A549 (cell line): ENCODE measurements at regions not wholly inside any gene's neighbourhood (a gene's known extent, or its start where the extent isn't known, plus 50 kb on each side); places are given as distances from the start of the nearest gene placed in this dataset.

Experiments used
- ATAC-seq, 2 experiments: fragments of 200-7000 bp in 1 of 2; fragments of >200 bp in 1 of 2; cut with Nextera tagmentation in 1 of 2; cut with Tn5 transposase in 1 of 2; 3 replicates each; pipeline versions ENCODE4 v1.8.0 to v1.9.1; 2018 to 2020; ENCODE audit warnings: mild to moderate bottlenecking in 1 of 2, moderate library complexity in 1 of 2
- CTCF ChIA-PET: fragments of 300-600 bp; sonication (Branson Sonifier 250); formaldehyde crosslinking; extraction: SDS; loops from one replicate; lab custom pipeline; 2021; ENCODE audit warnings: antibody characterized with exemption, inconsistent platforms; lab: Yijun Ruan, JAX
- POLR2A ChIA-PET: fragments of 350-600 bp; formaldehyde crosslinking; extraction: SDS; loops from one replicate; lab custom pipeline; 2021; ENCODE audit warnings: antibody characterized with exemption, inconsistent platforms; lab: Yijun Ruan, JAX
- DNase-seq, 2 experiments: peaks; one replicate each; pipeline versions ENCODE4 v3.0.0 to v3.0.0-alpha.2; 2011 to 2016; ENCODE audit warnings: low read depth in 1 of 2, low spot score in 1 of 2
- FAIRE-seq: peaks from 2 replicates; lab custom pipeline; 2011; peaks lifted over from hg19 to GRCh38; lab: Jason Lieb, UNC
- H3K27ac ChIP-seq, 2 experiments: fragments of >200 bp; sonication (Bioruptor Twin); formaldehyde crosslinking; 3 replicates each; pipeline ENCODE4 v1.5.1; 2016 to 2017
- H3K4me1 ChIP-seq: fragments of >200 bp; sonication (Bioruptor Twin); formaldehyde crosslinking; 3 replicates; pipeline ENCODE4 v1.6.1; 2016
- H3K4me2 ChIP-seq: fragments of >200 bp; sonication (Bioruptor Twin); formaldehyde crosslinking; 3 replicates; pipeline ENCODE4 v1.6.1; 2016
- H3K4me3 ChIP-seq: fragments of >200 bp; sonication (Bioruptor Twin); formaldehyde crosslinking; 3 replicates; pipeline ENCODE4 v1.5.1; 2016
- H3K9me3 ChIP-seq: fragments of >200 bp; sonication (Bioruptor Twin); formaldehyde crosslinking; 3 replicates; pipeline ENCODE4 v1.6.1; 2016
- CEBPB ChIP-seq, 2 experiments: fragments of >200 bp in 1 of 2; sonication (Bioruptor Twin) in 1 of 2; formaldehyde crosslinking in 1 of 2; IDR thresholded peaks; 2 replicates each; pipeline ENCODE4 v1.6.1; 2012 to 2016
- EHF ChIP-seq: fragments of 250-450 bp; sonication (Bioruptor Pico); IDR thresholded peaks from 2 replicates; pipeline ENCODE4 v1.5.0; 2020; ENCODE audit warnings: mild to moderate bottlenecking
- EHMT2 ChIP-seq: fragments of 200-600 bp; sonication (generic); IDR thresholded peaks from 2 replicates; pipeline ENCODE4 v1.6.1; 2016; ENCODE audit warnings: antibody characterized with exemption, low read depth, mild to moderate bottlenecking, moderate library complexity
- EP300 ChIP-seq, 2 experiments: fragments of >200 bp; sonication (Bioruptor Twin); formaldehyde crosslinking; IDR thresholded peaks; 2 replicates in 1 of 2; 3 replicates in 1 of 2; pipeline ENCODE4 v1.6.1; 2016 to 2017
- ESRRA ChIP-seq: fragments of 150-350 bp; IDR thresholded peaks from 2 replicates; pipeline ENCODE4 v1.6.1; 2014; ENCODE audit warnings: mild to moderate bottlenecking, low read length, borderline replicate concordance
- FOSB ChIP-seq: fragments of 250-450 bp; sonication (Bioruptor Pico); IDR thresholded peaks from 2 replicates; pipeline ENCODE4 v1.5.0; 2020; ENCODE audit warnings: mild to moderate bottlenecking, moderate library complexity
- HDAC2 ChIP-seq: fragments of 200-600 bp; sonication (generic); IDR thresholded peaks from 2 replicates; pipeline ENCODE4 v1.6.1; 2016
- HOXA7 ChIP-seq: fragments of 250-450 bp; sonication (Bioruptor Pico); IDR thresholded peaks from 2 replicates; pipeline ENCODE4 v1.5.0; 2020; ENCODE audit warnings: mild to moderate bottlenecking, moderate library complexity
- KDM1A ChIP-seq: fragments of 200-600 bp; sonication (generic); IDR thresholded peaks from 2 replicates; pipeline ENCODE4 v1.6.1; 2016; ENCODE audit warnings: low read depth, mild to moderate bottlenecking
- NR3C1 ChIP-seq: fragments of >200 bp; sonication (Bioruptor Twin); formaldehyde crosslinking; IDR thresholded peaks from 3 replicates; pipeline ENCODE4 v1.6.1; 2017
- PHF8 ChIP-seq: fragments of 200-600 bp; sonication (generic); IDR thresholded peaks from 2 replicates; pipeline ENCODE4 v1.6.1; 2016; ENCODE audit warnings: low read depth, mild to moderate bottlenecking, antibody characterized with exemption, moderate library complexity, borderline replicate concordance
- SMC3 ChIP-seq: fragments of >200 bp; sonication (Bioruptor Twin); formaldehyde crosslinking; IDR thresholded peaks from 3 replicates; pipeline ENCODE4 v1.6.1; 2018; ENCODE audit warnings: inconsistent platforms
- TP53 ChIP-seq: fragments of 250-450 bp; sonication (Bioruptor Pico); IDR thresholded peaks from 2 replicates; pipeline ENCODE4 v1.5.0; 2021; ENCODE audit warnings: mild to moderate bottlenecking, moderate library complexity
- ZFP36 ChIP-seq: fragments of 450-650 bp; IDR thresholded peaks from 2 replicates; pipeline ENCODE4 v1.6.1; 2014; ENCODE audit warnings: borderline replicate concordance; ENCODE audit not compliant: partially characterized antibody
- ZNF302 ChIP-seq: fragments of 250-450 bp; sonication (Bioruptor Pico); IDR thresholded peaks from 2 replicates; pipeline ENCODE4 v1.9.0; 2021; ENCODE audit warnings: inconsistent platforms, mild to moderate bottlenecking, moderate library complexity
- WGBS: methylation state at CpG from one replicate; pipeline ENCODE4 v1.1.6; 2017; ENCODE audit errors: missing lambda C conversion rate; 5-methylcytosine and 5-hydroxymethylcytosine counted together
- TF ChIP-seq, protein P1 (sequence below): fragments of 200-600 bp; sonication (generic); IDR thresholded peaks from 2 replicates; pipeline ENCODE4 v1.6.1; 2016; ENCODE audit warnings: antibody characterized with exemption, mild to moderate bottlenecking, moderate library complexity
- TF ChIP-seq, protein P2 (sequence below): IDR thresholded peaks from 2 replicates; pipeline ENCODE4 v1.6.1; 2012; ENCODE audit warnings: low read depth, borderline replicate concordance
- TF ChIP-seq, protein P3 (sequence below): fragments of 250-450 bp; sonication (Bioruptor Pico); IDR thresholded peaks from 2 replicates; pipeline ENCODE4 v1.5.0; 2021; ENCODE audit warnings: mild to moderate bottlenecking, moderate library complexity, borderline replicate concordance

- ChIA-PET CTCF (interaction anchor here (0.6 to 30.2 kb wide), 5 partner anchors 11 to 71 kb away, joined by 3 to 691 read pairs (median 3); partner anchors contain the start of gene FOXI1), POLR2A (no interaction called here)
- H3K9me3 ChIP-seq, result no peaks in the 10 kb centered on the region
- TF ChIP-seq FOSB (no peak), HOXA7 (CRISPR knock-in tag) (no peak), ZFP36 (no peak), CEBPB (IDR thresholded peaks at IDR 0.05) (no peak), TP53 (CRISPR knock-in tag) (no peak), SMC3 (no peak), PHF8 (no peak), EP300 (IDR thresholded peaks at IDR 0.05) (no peak), HDAC2 (no peak), NR3C1 (no peak), KDM1A (no peak)
- TF ChIP-seq, protein P1, sequence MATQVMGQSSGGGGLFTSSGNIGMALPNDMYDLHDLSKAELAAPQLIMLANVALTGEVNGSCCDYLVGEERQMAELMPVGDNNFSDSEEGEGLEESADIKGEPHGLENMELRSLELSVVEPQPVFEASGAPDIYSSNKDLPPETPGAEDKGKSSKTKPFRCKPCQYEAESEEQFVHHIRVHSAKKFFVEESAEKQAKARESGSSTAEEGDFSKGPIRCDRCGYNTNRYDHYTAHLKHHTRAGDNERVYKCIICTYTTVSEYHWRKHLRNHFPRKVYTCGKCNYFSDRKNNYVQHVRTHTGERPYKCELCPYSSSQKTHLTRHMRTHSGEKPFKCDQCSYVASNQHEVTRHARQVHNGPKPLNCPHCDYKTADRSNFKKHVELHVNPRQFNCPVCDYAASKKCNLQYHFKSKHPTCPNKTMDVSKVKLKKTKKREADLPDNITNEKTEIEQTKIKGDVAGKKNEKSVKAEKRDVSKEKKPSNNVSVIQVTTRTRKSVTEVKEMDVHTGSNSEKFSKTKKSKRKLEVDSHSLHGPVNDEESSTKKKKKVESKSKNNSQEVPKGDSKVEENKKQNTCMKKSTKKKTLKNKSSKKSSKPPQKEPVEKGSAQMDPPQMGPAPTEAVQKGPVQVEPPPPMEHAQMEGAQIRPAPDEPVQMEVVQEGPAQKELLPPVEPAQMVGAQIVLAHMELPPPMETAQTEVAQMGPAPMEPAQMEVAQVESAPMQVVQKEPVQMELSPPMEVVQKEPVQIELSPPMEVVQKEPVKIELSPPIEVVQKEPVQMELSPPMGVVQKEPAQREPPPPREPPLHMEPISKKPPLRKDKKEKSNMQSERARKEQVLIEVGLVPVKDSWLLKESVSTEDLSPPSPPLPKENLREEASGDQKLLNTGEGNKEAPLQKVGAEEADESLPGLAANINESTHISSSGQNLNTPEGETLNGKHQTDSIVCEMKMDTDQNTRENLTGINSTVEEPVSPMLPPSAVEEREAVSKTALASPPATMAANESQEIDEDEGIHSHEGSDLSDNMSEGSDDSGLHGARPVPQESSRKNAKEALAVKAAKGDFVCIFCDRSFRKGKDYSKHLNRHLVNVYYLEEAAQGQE, result no peak
- TF ChIP-seq, protein P2, sequence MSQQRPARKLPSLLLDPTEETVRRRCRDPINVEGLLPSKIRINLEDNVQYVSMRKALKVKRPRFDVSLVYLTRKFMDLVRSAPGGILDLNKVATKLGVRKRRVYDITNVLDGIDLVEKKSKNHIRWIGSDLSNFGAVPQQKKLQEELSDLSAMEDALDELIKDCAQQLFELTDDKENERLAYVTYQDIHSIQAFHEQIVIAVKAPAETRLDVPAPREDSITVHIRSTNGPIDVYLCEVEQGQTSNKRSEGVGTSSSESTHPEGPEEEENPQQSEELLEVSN, result no peak
- H3K4me1 ChIP-seq, result peaks cover under 1% of the 10 kb centered on the region; the same call in 1 of the 3 replicates
- FAIRE-seq (no peak), DNase-seq (no peak), ATAC-seq (no peak)
- no peak overlapping the region for H3K27ac ChIP-seq
- no peak overlapping the region for H3K4me3 ChIP-seq
- 84% methylated on average over 8 of the region's 8 CpGs for WGBS
- H3K4me2 ChIP-seq, result no peak overlapping the region
Measured at GRCh38 chr5:170178814-170179213, 54.0 kb upstream of the C5orf58 start.

GRCh38 chr5:170179626-170180025 lies 53.2 kb upstream of the C5orf58 start:
- no peak for TF ChIP-seq EHF (CRISPR knock-in tag)
- no peak for TF ChIP-seq ZNF302 (CRISPR knock-in tag)
- TF ChIP-seq EHMT2, result no peak
- no peak for TF ChIP-seq ESRRA
- no peak for TF ChIP-seq CEBPB (IDR thresholded peaks at IDR 0.05)
- H3K4me3 ChIP-seq, result no peak overlapping the region
- FAIRE-seq (no peak), ATAC-seq (no peak), DNase-seq (no peak)
- H3K27ac ChIP-seq, result peak overlapping the region in 1 of 2 experiments; percentile 27; a peak in 1 of 6 replicates
- CTCF ChIA-PET, result interaction anchor here (1.0 to 30.2 kb wide), 4 partner anchors 16 to 72 kb away, joined by 3 to 691 read pairs (median 48); partner anchors contain the start of gene FOXI1
- POLR2A ChIA-PET, result no interaction called here
- H3K9me3 ChIP-seq, result no peaks in the 10 kb centered on the region
- H3K4me1 ChIP-seq, result no peaks in the 10 kb centered on the region; the same call in 2 of the 3 replicates
- WGBS, result 64% methylated on average over 7 of the region's 7 CpGs
- no peak overlapping the region for H3K4me2 ChIP-seq

- ChIA-PET POLR2A (no interaction called here), CTCF (interaction anchor here (0.9 to 30.2 kb wide), 5 partner anchors 14 to 231 kb away, joined by 3 to 691 read pairs (median 32); partner anchors contain the start of gene FOXI1)
- no peak for DNase-seq
- no peak for ATAC-seq
- H3K9me3 ChIP-seq, result no peaks in the 10 kb centered on the region
- no peak overlapping the region for H3K4me3 ChIP-seq
- 100% methylated on average over 2 of the region's 2 CpGs for WGBS
- H3K4me2 ChIP-seq, result no peak overlapping the region
- FAIRE-seq, result no peak
- no peaks in the 10 kb centered on the region; the same call in 2 of the 3 replicates for H3K4me1 ChIP-seq
- H3K27ac ChIP-seq, result peak overlapping the region in 1 of 2 experiments; percentile 32; a peak in 2 of 6 replicates
- TF ChIP-seq, protein P3, sequence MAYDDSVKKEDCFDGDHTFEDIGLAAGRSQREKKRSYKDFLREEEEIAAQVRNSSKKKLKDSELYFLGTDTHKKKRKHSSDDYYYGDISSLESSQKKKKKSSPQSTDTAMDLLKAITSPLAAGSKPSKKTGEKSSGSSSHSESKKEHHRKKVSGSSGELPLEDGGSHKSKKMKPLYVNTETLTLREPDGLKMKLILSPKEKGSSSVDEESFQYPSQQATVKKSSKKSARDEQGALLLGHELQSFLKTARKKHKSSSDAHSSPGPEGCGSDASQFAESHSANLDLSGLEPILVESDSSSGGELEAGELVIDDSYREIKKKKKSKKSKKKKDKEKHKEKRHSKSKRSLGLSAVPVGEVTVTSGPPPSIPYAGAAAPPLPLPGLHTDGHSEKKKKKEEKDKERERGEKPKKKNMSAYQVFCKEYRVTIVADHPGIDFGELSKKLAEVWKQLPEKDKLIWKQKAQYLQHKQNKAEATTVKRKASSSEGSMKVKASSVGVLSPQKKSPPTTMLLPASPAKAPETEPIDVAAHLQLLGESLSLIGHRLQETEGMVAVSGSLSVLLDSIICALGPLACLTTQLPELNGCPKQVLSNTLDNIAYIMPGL (CRISPR knock-in tag), result no peak
Measured at GRCh38 chr5:170181902-170182301, 50.9 kb upstream of the C5orf58 start.
